HG02642 (cell line): ENCODE measurements at regions not wholly inside any gene's neighbourhood (a gene's known extent, or its start where the extent isn't known, plus 50 kb on each side); places are given as distances from the start of the nearest gene placed in this dataset.

Experiments used
- ATAC-seq: cut with Tn5 transposase; IDR thresholded peaks from one replicate; pipeline ENCODE4 v1.9.1; 2021; ENCODE audit warnings: mild to moderate bottlenecking; ENCODE audit not compliant: unreplicated experiment, poor library complexity

- no peak for ATAC-seq
Observed at GRCh38 chr1:81499487-81499886, 301.2 kb upstream of the ADGRL2 start.

- ATAC-seq: no peak
Observed at GRCh38 chr1:81498471-81499462, 302.0 kb upstream of the ADGRL2 start.

DNA sequence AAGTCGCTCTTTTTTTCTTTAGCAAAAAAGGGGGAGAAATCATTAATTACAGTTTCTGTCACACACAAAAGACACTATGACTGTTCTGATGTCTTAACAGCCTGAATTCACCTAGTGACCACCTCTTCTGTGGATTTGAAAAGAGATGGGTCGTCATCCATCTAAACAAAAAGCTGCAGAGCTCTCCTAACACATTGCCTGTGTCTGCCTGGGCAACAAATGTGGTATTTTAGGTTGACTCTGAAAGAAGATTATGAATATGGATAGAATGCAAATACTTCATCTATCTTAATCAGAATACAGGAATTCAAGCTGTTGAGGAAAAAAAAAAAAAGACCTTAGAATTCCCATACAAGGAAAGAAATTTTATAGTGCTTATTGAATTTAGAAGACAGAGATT, 304.4 kb upstream of the ADGRL2 start:
- no peak for ATAC-seq

- no peak for ATAC-seq
Observed at GRCh38 chr1:81493102-81493869, 307.4 kb upstream of the ADGRL2 start.

GRCh38 chr1:81492628-81493027, 308.1 kb upstream of the ADGRL2 start:
- no peak for ATAC-seq

GRCh38 chr1:81490614-81491013, 310.1 kb upstream of the ADGRL2 start:
- no peak for ATAC-seq

DNA sequence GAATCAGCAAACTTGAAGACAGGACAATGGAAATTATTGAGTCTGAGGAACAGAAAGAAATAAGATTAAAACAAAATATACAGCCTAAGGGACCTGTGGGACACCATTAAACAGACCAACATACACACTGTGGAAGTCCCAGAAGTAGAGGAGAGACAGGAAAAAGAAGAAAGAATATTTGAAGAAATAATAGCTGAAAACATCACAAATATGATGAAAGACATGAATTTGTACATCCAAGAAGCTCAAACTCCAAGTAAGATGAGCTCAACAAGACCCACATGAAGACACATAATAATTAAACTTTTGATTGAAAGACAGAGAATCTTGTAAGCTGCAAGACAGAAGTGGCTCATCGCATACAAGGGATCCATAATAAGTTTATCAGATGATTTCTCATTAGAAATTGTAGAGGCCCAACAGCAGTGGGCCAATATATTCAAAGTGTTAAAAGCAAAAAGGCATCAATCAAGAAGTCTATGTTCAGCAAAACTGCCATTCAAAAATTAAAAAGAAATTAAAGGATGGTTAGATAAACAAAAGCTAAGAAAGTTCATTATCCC, 311.3 kb upstream of the ADGRL2 start:
- no peak for ATAC-seq

GRCh38 chr1:81484284-81484683, 316.4 kb upstream of the ADGRL2 start:
- ATAC-seq: no peak

- no peak for ATAC-seq
Observed at GRCh38 chr1:81478219-81478618, 322.5 kb upstream of the ADGRL2 start.

DNA sequence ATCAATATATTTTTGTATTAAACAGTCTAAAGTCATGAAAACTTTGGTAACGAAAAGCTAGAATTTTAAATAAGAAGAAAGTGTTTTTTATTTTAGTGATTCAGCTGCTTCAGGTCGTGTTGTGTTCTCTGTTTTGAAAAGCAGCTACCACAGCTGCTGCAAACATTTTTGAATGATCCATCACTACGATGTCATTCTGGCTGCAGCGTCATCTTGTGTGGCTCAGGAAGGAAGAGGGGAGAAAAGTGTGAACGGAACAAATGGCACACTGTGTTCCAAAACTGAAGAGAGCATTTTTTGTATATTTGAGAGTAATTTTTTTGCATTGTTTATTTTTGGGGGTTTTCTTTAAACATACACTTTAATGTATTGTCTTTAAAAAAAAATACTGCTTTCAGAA, 323.0 kb upstream of the ADGRL2 start:
- no peak for ATAC-seq

GRCh38 chr1:81472387-81472786, 328.3 kb upstream of the ADGRL2 start:
- no peak for ATAC-seq

DNA sequence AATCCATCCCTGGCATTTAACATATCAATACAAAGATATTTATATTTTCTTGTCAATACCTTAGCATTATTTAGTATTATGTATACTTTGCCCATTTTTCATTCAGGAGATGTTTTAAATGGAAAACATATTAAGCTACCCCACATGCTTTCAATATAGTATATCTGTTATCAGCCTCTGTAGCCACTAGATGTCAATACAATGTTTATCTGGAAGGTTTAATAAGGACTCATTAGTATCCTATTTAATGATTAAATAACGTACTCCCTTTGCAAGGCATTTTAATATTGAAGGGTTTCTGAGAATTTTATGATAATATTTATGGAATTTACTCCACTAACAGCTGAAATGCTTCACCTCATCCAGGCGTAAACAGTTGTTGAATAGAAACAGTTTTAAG, 329.5 kb upstream of the ADGRL2 start:
- no peak for ATAC-seq

DNA sequence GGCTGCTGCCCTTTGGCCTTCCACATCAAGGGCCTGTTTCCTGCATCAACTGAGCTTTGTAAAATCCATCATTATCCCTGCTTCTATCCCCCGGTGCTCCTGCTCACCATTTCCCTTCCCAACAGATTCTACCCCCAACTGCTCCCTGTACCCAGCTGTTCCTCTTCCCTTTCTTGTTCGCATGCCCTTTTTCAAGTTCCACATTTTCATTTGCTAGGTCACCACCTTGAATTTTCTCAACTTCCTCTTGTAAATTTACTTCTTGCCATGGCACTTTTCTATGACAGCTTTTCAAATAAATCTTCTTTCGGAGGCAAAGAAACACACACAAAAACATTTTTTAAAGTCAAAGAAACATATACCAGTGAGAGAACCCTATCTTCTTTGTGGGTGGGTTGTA, 330.5 kb upstream of the ADGRL2 start:
- ATAC-seq: no peak

DNA sequence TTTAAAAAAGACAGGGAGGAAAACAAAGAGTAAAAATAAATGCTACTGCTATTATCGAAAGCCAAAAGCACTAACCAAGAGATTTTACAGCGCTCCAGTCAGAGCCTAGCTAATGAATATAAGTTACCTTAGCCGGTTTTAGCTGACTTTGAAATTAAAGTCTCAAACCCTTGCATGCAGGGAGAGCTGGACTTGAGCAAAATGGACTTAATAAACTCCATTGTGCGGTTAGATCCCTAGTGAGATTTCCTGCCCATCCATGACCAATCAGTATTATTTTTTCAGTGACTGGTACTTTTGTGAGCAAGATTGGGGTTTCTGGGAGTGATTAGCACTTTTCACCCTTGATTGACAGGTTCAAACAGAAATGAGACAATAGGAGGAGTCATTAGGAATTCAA, 333.4 kb upstream of the ADGRL2 start:
- ATAC-seq: no peak

DNA sequence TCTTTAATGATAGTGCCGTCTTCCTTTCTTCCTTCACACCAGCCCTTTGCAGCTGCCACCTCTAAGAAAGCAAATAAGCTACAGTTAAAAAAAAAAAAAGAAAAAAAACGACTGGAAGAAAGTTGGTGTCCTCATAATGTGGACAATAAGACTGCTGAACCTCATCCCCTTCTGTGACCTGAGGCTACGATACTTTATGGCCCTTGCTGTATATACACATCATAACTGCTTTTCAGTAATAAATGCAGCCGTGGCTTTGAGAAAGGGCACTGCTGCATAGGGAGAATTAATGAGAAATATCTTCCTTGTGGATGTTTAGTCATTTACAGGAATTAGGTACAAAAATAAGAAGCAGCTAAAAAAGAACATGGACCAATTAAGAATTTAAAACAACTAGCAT, 333.8 kb upstream of the ADGRL2 start:
- ATAC-seq: no peak

DNA sequence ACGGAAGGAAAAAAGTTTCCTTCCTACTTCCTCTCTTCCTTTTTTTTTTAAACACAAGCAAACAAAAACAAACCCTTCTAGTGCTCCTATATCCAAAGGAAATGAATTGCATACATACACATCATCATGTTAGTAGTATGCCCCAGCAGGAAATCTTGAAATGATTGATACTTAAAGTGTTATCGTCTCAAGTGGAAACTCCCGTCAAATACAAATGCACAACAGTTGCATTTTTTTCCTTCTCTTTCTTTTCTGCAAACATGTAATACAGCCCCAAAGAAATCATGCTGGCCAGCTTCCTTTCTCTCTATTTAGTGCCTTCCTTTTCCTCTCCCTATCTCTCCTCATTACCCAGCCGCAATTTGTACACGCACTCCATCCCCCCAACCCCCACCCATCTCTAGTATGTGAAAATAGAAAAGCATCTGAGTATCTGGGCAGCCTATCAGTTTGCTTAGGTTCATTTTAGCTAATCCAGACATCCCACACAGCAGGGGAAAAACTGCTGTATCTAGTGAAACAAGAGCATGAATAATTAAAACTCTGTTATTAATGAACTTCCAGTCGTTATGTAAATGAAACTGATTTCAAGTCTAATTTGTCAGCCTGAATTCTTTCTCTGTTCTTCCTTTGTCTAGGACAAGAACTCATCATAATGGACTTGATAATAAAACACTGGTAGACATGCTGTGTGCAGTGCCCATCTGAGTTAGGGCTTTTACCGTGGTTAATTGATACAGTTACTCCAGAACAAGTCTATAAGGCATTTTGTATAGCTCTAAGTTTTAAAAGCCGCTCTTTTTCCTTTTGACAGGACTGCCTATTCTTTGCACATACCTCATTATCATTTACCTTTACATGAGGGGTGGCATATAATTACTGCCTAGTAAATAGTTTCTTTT, 336.5 kb upstream of the ADGRL2 start:
- ATAC-seq: no peak

- no peak for ATAC-seq
Observed at GRCh38 chr1:81459043-81459442, 341.7 kb upstream of the ADGRL2 start.

DNA sequence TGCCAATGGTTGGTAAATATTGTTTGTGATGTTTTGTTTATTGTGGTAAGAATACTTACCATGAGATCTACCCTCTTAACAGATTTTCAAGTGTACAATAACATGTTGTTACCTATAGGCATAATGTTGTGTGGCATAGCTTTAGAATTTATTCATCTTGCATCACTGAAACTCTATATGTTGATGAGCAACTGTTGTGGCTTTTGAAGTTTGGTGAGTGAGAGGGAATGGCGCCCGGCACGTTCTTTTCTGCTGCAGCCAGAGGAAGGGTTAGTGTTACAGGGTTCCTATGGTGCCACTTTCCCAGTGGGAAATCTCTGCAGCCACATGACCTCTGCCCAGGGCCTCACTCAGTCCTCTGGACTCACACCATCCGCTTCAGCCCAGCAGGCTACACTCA, 342.5 kb upstream of the ADGRL2 start:
- ATAC-seq: no peak

DNA sequence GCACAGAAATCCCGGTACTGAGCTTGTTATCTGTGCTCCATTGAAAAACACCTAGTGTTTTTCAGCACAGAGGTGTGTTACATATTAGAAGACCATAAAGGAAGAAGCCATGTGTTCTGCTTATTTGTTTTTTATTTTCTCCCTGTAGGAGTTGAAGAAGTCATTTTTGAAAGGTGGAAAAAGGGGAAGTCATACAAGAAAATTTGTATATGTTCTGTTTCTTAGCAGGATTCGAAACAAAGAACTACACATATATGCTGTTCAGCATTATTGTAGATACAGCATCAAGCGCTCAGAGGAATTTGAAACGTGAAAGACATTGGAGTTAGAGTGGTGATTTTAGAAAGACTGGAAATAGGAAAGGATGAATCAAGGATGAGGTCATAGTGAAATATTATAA, 345.3 kb upstream of the ADGRL2 start:
- ATAC-seq: no peak

- ATAC-seq: no peak
Observed at GRCh38 chr1:81453971-81454370, 346.8 kb upstream of the ADGRL2 start.
